ENCODE measurements at regions not wholly inside any gene's neighbourhood (a gene's known extent, or its start where the extent isn't known, plus 50 kb on each side); places are given as distances from the start of the nearest gene placed in this dataset.

GRCh38 chr15:62797171-62797570, 245.4 kb upstream of the TPM1 start:
- no peak overlapping the region for H3K4me3 Mint-ChIP-seq
- H3K4me1 Mint-ChIP-seq (ENCODE audit: low read depth) = no peaks in the 10 kb centered on the region
- no peaks in the 10 kb centered on the region for H3K27me3 Mint-ChIP-seq
- no peaks in the 10 kb centered on the region for H3K9me3 Mint-ChIP-seq
- no peaks in the 10 kb centered on the region for H3K36me3 Mint-ChIP-seq (ENCODE audit: low read depth)
- no peak overlapping the region for H3K27ac Mint-ChIP-seq
- no peak for DNase-seq

- H3K36me3 Mint-ChIP-seq (ENCODE audit: low read depth) = no peaks in the 10 kb centered on the region
- no peaks in the 10 kb centered on the region for H3K9me3 Mint-ChIP-seq
- H3K27me3 Mint-ChIP-seq = no peaks in the 10 kb centered on the region
- no peaks in the 10 kb centered on the region for H3K4me1 Mint-ChIP-seq (ENCODE audit: low read depth)
- no peak for DNase-seq
- H3K27ac Mint-ChIP-seq = no peak overlapping the region
- H3K4me3 Mint-ChIP-seq = no peak overlapping the region
Observed at GRCh38 chr15:62798536-62798935, 244.0 kb upstream of the TPM1 start.

- Mint-ChIP-seq H3K4me1 (ENCODE audit: low read depth) (no peaks in the 10 kb centered on the region), H3K9me3 (no peaks in the 10 kb centered on the region), H3K4me3 (no peak overlapping the region), H3K27me3 (no peaks in the 10 kb centered on the region), H3K27ac (no peak overlapping the region), H3K36me3 (ENCODE audit: low read depth) (no peaks in the 10 kb centered on the region)
- no peak for DNase-seq
Observed at GRCh38 chr15:62799037-62799436, 243.5 kb upstream of the TPM1 start.

GRCh38 chr15:62799919-62800318, 242.6 kb upstream of the TPM1 start:
- H3K27me3 Mint-ChIP-seq = no peaks in the 10 kb centered on the region
- H3K36me3 Mint-ChIP-seq (ENCODE audit: low read depth) = no peaks in the 10 kb centered on the region
- no peaks in the 10 kb centered on the region for H3K9me3 Mint-ChIP-seq
- H3K27ac Mint-ChIP-seq = no peak overlapping the region
- no peaks in the 10 kb centered on the region for H3K4me1 Mint-ChIP-seq (ENCODE audit: low read depth)
- H3K4me3 Mint-ChIP-seq = no peak overlapping the region
- DNase-seq = no peak

- no peaks in the 10 kb centered on the region for H3K9me3 Mint-ChIP-seq
- DNase-seq = no peak
- no peak overlapping the region for H3K4me3 Mint-ChIP-seq
- no peak overlapping the region for H3K27ac Mint-ChIP-seq
- no peaks in the 10 kb centered on the region for H3K27me3 Mint-ChIP-seq
- no peaks in the 10 kb centered on the region for H3K36me3 Mint-ChIP-seq (ENCODE audit: low read depth)
- H3K4me1 Mint-ChIP-seq (ENCODE audit: low read depth) = no peaks in the 10 kb centered on the region
Observed at GRCh38 chr15:62802612-62803011, 239.9 kb upstream of the TPM1 start.

- Mint-ChIP-seq H3K27ac (no peak overlapping the region), H3K9me3 (no peaks in the 10 kb centered on the region), H3K36me3 (ENCODE audit: low read depth) (no peaks in the 10 kb centered on the region), H3K27me3 (no peaks in the 10 kb centered on the region), H3K4me1 (ENCODE audit: low read depth) (no peaks in the 10 kb centered on the region), H3K4me3 (no peak overlapping the region)
- DNase-seq = no peak
Observed at GRCh38 chr15:62803856-62804400, 238.6 kb upstream of the TPM1 start.

- H3K36me3 Mint-ChIP-seq (ENCODE audit: low read depth) = no peaks in the 10 kb centered on the region
- H3K27ac Mint-ChIP-seq = no peak overlapping the region
- DNase-seq = no peak
- no peak overlapping the region for H3K4me3 Mint-ChIP-seq
- H3K27me3 Mint-ChIP-seq = no peaks in the 10 kb centered on the region
- H3K9me3 Mint-ChIP-seq = no peaks in the 10 kb centered on the region
- H3K4me1 Mint-ChIP-seq (ENCODE audit: low read depth) = no peaks in the 10 kb centered on the region
Observed at GRCh38 chr15:62805502-62805901, 237.0 kb upstream of the TPM1 start.

- Mint-ChIP-seq H3K9me3 (no peaks in the 10 kb centered on the region), H3K27ac (no peak overlapping the region), H3K4me3 (no peak overlapping the region), H3K27me3 (no peaks in the 10 kb centered on the region), H3K36me3 (ENCODE audit: low read depth) (no peaks in the 10 kb centered on the region), H3K4me1 (ENCODE audit: low read depth) (no peaks in the 10 kb centered on the region)
- no peak for DNase-seq
Observed at GRCh38 chr15:62807539-62808130, 234.9 kb upstream of the TPM1 start.

- Mint-ChIP-seq H3K4me3 (no peak overlapping the region), H3K27ac (no peak overlapping the region), H3K27me3 (no peaks in the 10 kb centered on the region), H3K4me1 (ENCODE audit: low read depth) (no peaks in the 10 kb centered on the region), H3K9me3 (no peaks in the 10 kb centered on the region), H3K36me3 (ENCODE audit: low read depth) (no peaks in the 10 kb centered on the region)
- no peak for DNase-seq
Observed at GRCh38 chr15:62809115-62809967, 233.2 kb upstream of the TPM1 start.

GRCh38 chr15:62809968-62810260, 232.6 kb upstream of the TPM1 start:
- H3K36me3 Mint-ChIP-seq (ENCODE audit: low read depth) = no peaks in the 10 kb centered on the region
- no peak overlapping the region for H3K4me3 Mint-ChIP-seq
- H3K4me1 Mint-ChIP-seq (ENCODE audit: low read depth) = no peaks in the 10 kb centered on the region
- no peak overlapping the region for H3K27ac Mint-ChIP-seq
- no peaks in the 10 kb centered on the region for H3K9me3 Mint-ChIP-seq
- no peak for DNase-seq
- no peaks in the 10 kb centered on the region for H3K27me3 Mint-ChIP-seq

- Mint-ChIP-seq H3K27ac (no peak overlapping the region), H3K27me3 (no peaks in the 10 kb centered on the region), H3K36me3 (ENCODE audit: low read depth) (no peaks in the 10 kb centered on the region), H3K4me3 (no peak overlapping the region), H3K4me1 (ENCODE audit: low read depth) (no peaks in the 10 kb centered on the region), H3K9me3 (no peaks in the 10 kb centered on the region)
- no peak for DNase-seq
Observed at GRCh38 chr15:62812515-62812835, 230.1 kb upstream of the TPM1 start.

GRCh38 chr15:62816342-62817069, 226.0 kb upstream of the TPM1 start:
- no peak for DNase-seq

GRCh38 chr15:62818691-62819090, 223.9 kb upstream of the TPM1 start:
- H3K27me3 Mint-ChIP-seq = peaks cover 9% of the 10 kb centered on the region
- no peaks in the 10 kb centered on the region for H3K4me1 Mint-ChIP-seq (ENCODE audit: low read depth)
- H3K4me3 Mint-ChIP-seq = no peak overlapping the region
- no peak for DNase-seq
- H3K36me3 Mint-ChIP-seq (ENCODE audit: low read depth) = no peaks in the 10 kb centered on the region
- H3K9me3 Mint-ChIP-seq = no peaks in the 10 kb centered on the region
- H3K27ac Mint-ChIP-seq = no peak overlapping the region

More at GRCh38 chr15:62816342-62817069, 226.0 kb upstream of the TPM1 start:
- Mint-ChIP-seq H3K4me1 (ENCODE audit: low read depth) (no peaks in the 10 kb centered on the region), H3K27ac (no peak overlapping the region), H3K9me3 (no peaks in the 10 kb centered on the region), H3K36me3 (ENCODE audit: low read depth) (no peaks in the 10 kb centered on the region), H3K4me3 (no peak overlapping the region), H3K27me3 (peaks cover 7% of the 10 kb centered on the region)

GRCh38 chr15:62821384-62822131, 221.0 kb upstream of the TPM1 start:
- Mint-ChIP-seq H3K4me1 (ENCODE audit: low read depth) (no peaks in the 10 kb centered on the region), H3K4me3 (no peak overlapping the region), H3K27me3 (peaks cover 9% of the 10 kb centered on the region), H3K9me3 (no peaks in the 10 kb centered on the region), H3K27ac (no peak overlapping the region), H3K36me3 (ENCODE audit: low read depth) (no peaks in the 10 kb centered on the region)
- DNase-seq = no peak

Measured in activated T-cell treated with anti-CD3 and anti-CD28 coated beads, Interleukin-2, amount 50 U/mL, for 24 hours (primary cell).